HG03457 (cell line): ENCODE measurements at regions not wholly inside any gene's neighbourhood (a gene's known extent, or its start where the extent isn't known, plus 50 kb on each side); places are given as distances from the start of the nearest gene placed in this dataset.

Experiments
- ATAC-seq: cut with Tn5 transposase; IDR thresholded peaks from one replicate; pipeline ENCODE4 v1.9.1; 2021; ENCODE audit warnings: moderate number of reproducible peaks; ENCODE audit not compliant: unreplicated experiment

DNA sequence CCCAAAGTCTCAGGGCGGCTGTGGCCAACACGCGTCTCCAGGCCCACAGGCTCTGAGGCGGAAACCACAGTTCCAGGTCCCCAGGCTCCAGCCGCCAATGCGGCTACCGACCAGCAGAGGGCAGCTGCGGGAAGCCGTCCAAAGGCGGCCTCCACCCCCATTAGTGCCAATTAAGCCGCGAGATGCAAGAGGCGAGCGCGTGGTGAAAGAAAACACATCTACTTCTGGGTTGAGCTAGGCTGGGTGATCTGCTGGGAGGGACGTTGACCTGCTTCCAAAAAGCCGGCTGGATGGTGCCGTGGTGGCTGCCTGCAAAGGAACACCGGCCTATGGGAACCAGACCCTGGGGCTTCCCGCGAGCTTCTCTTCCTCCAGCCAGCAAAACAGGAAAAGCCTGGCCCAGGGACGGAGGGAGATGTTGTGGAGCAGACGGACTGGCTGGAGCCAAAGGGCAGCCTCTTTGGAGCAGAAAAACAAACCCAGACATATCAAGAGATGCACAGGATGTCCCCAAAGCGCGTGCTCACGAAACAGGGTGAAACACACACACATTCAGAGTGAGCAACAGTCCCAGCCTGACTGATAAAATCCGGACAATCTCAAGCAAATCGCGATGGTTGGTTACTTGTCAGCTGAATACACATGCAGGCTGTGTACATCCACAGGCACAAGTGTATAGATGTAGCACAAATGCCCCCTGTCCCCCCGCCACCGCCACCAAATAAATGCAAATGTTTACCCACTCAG, 187.1 kb upstream of the BRINP1 start:
- peak; percentile 99 for ATAC-seq

GRCh38 chr9:119544492-119544891, 175.3 kb upstream of the BRINP1 start:
- ATAC-seq: no peak

DNA sequence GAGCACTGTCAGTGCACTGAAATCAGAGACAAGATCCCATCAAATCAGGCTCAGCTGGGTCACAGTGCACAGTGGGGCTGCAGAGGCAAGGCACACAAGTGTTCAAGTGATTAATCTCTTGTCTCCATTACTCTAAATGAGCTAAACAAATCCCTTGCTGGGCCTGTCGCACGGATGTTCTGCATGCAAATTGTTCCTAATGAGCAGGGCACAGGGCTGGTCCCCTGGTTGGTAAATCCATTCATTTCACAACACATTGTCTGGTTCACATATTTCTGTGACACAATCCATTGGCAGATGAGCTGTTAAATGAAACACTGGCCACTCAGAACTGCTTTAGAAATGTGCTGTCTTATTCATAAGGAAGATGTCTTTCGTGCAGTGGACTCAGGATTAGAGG, 167.9 kb upstream of the BRINP1 start:
- no peak for ATAC-seq

DNA sequence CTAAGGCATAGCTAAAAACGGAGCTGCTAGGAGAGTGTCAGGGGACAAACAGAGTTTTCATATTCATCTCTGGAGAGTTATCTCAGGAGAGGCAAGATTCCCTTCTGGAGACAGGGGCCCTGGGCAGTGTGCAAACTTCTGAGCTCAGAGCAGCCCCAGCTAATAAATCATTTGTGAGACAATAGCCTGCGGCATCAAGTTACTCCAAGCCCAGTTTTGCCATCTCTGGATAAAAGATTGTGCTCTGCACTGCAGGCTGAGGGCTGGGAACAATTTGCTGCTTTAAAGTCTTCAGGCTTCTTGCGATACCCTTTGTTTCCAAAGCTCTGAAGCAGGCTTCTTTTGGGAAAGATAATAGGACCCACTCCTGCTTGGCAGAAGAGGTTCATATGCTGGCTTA, 164.3 kb upstream of the BRINP1 start:
- no peak for ATAC-seq

DNA sequence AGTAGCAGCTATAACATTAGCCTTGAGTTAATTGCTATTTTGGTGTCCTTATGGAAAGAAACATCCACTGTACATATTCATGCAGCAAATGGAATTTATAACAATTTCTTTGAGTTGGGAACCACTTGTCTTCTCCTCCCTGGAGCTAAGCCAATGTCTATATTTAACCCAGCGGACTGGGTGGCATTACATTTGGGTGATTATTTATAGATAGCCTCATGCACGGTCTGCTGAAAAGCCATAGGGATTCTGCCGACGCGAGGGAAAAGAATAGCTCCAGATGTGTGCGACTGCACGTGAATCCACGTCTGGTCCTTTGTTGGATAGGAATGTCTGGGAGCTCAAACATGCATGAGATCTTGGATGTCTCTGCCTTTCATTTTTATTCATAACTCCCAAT, 157.5 kb upstream of the BRINP1 start:
- ATAC-seq: no peak

GRCh38 chr9:119523508-119523907, 154.3 kb upstream of the BRINP1 start:
- no peak for ATAC-seq

DNA sequence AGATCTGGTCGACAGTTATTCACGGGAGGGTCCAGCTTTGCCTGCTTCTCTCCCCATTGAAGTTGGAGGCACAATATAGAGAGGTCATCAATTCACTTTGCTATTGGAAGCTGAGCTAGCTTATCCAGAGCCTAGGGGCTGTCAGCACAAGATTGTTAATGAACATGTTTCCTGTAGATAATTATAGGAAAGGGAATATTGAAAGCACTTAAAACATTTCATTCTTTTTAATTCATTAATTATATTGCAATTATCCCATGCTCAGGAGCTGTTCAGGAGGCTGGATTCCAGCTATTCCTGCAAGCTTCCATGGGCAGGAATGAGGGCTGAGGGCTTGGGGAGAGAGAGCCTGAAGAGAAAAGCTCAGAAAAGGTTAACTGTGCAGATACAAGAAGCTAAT, 153.1 kb upstream of the BRINP1 start:
- ATAC-seq: no peak

DNA sequence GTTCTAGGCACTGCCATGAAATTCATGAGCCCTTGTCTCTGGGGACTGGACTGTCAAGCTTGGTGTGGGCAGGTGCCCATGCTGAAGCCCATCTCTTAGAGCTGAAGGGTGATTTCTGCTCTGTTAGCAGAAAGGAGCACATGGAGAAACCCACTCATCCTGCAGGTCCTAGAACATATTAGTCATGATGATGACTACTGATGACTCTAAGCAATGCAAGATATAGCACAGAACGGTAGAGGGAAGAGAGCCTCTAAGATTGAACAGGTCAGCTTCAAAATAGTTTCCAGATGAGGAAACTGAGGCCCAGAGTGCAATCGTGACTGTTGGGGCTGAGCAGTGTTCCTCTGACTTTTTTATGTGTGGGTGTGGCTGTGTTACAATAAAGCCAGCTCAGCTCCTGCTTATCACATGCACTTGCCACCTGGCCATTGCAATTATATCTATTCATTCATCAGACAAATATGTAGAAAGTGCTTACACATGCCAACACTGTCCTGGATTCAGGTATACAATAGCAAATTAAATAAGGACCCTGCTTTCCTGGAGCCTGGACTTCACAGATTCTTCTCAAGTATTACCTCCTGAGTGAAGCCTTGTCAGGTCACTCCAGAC, 140.2 kb upstream of the BRINP1 start:
- ATAC-seq: no peak

DNA sequence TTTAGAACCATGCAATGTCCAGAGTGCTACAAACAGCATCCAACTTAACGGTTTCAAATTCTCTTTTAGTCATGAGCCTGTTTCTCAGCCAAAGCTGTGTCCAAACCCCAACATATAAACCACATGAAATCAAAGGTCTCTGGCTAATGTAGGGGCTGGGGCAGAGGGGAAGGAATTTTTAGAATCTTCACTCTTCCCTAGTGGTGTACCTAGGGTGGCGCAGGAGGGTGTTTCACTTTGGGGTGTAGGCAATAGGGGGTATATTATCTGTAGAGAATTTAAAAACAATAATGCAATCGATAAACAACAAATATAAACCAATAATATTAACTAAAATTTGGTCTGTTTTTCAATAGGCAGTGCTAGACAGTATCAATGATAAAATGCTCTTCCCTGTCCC, 132.1 kb upstream of the BRINP1 start:
- no peak for ATAC-seq

DNA sequence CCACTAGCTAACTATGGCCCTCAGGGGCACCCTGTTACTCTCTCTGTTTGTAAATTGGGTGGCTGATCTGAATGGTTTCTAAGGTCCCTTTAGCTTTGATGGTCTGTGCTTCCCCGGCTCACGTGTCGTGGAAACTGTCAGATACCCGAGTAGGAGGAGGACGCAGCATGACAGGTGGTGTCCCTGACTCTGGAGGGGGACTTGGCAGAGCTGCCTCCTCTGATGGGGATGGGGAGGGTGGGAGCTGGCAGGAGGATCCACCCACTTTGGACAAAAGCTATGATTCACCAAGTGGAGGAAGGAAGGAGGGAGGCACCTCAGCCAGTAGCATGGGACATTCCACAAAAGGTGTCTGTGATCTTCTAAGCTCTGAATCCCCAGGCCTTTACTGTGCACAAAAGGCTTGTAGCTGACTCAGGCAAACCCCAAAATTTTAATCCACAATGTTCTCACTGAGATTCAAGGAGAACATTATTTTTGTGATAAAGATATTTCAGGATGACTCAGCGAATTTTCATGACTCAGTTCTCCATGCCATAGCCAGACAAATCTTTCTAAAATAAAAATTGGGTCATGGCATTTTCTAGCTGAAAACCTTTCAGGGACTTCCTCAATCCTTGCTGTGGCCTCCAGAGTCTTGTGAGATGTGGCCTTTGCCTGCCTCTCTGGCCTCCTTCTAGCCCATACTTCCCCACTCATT, 131.0 kb upstream of the BRINP1 start:
- no peak for ATAC-seq

DNA sequence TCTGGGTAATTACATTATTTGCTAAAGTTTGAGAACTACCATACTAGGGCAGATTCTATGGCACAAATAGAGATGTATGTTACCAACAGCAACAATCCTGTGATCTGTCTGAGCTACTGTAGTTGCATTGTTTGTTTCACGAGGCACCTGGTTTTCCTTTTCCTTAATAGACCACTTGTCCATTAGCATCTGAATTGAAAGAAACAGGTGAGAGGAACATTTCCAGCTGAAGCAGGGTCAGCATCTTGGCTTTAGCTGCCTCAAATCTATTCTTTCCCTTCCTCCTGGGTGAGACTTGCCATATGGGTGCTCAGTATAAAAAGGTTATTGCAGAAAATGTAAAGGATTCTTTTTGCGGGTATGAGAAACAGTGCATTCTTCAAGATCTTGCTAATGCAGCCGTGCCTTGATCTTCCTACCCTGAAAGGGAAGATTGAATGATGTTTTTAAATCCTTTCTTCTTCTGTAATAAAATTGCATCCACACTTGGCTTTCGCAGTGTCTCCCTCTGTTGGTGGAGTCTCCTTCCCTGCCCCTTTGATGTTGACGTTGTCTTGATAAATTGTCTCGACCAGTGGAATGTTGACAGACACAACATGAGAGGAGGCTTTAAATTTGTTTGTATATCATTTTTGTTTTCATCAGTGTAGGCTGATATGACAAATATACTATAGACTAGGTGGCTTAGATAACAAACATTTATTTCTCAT, 118.0 kb upstream of the BRINP1 start:
- no peak for ATAC-seq

GRCh38 chr9:119483153-119483552, 113.9 kb upstream of the BRINP1 start:
- no peak for ATAC-seq

DNA sequence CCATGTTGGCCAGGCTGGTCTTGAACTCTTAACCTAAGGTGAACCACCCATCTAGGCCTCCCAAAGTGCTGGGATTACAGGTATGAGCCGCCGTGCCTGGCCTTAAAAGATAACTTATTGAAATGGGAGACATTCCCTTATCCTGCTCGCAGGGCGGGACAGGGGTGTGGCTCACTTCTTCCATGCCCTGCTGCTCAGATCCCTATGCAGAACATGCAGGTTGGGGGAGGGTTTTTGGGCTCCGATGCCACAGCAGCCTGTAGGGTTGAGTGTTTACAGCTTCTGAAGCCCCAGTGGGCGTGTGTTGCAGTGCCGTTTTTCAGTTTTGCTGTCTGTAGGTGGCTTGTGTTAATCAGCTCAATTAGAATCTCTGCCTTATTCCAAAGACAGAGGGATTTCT, 108.0 kb upstream of the BRINP1 start:
- no peak for ATAC-seq

DNA sequence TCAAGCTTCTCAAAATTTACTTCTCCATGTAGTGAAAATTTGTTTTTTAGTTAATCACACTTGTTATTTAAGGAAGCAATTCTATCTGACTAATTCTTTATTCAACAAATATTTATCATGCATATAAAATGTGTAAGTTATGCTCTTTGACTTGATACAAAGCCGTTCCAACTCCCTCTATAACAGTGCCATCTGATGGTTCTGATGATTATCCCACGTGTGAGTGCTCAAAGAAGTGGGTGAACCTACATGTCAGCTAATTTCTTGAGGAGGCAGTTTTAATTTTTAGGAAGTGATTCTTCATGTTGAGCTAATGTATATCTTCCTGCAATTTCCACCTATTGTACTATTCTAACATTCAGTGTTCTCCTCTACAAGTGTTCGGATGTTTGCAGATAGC, 88.8 kb upstream of the BRINP1 start:
- ATAC-seq: no peak

DNA sequence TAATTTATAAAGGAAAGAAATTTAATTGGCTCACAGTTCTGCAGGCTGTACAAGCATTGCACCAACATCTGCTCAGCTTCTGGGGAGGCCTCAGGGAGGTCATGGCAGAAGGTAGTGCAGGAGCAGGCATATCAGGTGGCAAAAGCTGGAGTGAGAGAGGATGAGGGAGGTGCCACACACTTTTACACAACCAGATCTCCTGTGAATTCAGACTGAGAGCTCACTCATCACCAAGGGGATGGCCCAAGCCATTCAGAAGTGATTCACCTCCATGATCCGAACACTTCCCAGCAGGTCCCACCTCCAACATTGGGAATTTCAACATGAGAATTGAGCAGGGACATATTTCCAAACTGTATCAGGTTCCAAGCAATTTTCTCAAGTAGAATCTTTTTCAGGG, 84.7 kb upstream of the BRINP1 start:
- no peak for ATAC-seq

DNA sequence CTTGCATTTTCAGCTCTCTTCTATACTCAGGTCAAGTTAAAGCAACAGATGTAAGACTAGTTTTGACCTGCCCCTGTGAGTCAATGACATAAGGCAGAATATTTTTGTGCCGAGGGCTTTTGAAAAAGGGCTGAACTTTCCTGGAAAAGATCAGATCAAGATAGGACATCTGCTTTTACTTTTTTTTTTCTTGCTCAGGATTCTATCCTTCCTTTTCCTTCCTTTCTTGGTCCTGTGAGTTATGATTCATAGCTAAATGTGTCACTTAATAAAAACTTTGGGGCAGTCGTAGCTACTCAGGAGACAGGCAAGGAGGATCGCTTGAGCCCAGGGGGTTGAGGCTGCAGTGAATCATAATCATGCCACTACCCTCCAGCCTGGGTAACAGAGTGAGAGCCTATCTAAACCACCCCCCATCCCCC, 84.3 kb upstream of the BRINP1 start:
- ATAC-seq: no peak

- ATAC-seq: no peak
Measured at GRCh38 chr9:119451426-119451825, 82.2 kb upstream of the BRINP1 start.

GRCh38 chr9:119443179-119443578, 73.9 kb upstream of the BRINP1 start:
- no peak for ATAC-seq

DNA sequence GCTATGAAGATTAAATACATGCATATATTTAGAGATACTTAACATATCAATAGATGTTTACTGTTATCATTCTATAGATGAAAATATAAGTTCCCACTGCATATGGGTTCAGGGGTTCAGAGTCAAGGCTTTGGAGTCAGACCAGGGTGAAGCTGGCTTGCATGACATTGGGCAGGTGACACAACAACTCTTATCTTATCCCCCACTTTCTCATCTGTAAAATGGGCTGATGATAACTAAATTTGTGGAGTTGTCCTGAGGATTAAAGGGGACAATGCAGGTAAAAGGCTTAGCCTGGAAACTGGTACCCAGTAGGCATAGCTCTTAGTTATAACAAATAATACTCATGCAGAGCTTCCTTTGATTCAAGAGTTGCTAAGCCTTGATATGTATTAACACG, 72.6 kb upstream of the BRINP1 start:
- no peak for ATAC-seq

DNA sequence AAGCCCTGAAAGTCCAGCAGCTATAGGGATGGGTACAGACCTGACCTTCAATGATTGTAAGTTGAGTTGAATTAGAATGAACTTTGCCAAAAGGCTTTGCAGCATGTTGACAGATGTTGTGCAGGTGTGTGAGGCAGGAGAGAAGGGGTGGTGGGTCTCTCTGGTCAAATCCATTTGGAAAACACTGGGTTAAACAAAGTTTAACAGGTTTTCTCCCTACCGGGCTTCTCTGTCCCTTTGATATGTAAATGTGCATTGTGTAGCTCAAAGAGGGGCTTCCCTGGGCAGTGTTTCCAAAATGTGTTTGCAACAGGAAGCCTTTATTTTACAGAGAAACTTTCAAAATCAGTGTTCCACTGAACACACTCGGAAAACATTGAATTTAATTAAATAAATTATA, 72.1 kb upstream of the BRINP1 start:
- ATAC-seq: no peak

DNA sequence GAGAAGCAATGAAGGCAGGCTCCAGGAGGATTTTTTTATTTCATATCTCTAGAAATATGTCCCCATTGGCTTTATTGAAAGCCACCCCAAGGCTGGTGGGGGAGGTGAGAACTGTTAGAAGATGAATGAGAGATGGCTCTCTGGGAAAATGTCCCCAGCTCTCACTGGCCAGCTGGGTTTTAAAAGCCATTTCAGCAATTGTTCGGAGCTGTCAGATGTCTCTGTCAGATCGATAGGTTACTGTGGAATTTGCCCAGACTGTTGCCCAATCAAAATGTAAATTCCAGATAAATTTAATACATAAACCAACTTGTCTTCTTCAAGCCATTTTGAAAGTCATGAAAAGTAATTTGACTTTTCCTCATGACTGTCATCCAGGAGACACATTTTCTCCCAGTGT, 67.0 kb upstream of the BRINP1 start:
- ATAC-seq: no peak

GRCh38 chr9:119435076-119435475, 65.8 kb upstream of the BRINP1 start:
- ATAC-seq: no peak
